ENCODE measurements at regions not wholly inside any gene's neighbourhood (a gene's known extent, or its start where the extent isn't known, plus 50 kb on each side); places are given as distances from the start of the nearest gene placed in this dataset.

GRCh38 chr13:107097916-107098315, 530.0 kb upstream of the ARGLU1 start:
- H3K4me3 ChIP-seq (replicated peaks; ENCODE audit: low read depth, low read length), result no peak overlapping the region
- H3K36me3 ChIP-seq (ENCODE audit: control insufficient read depth, insufficient read depth, low read length), result no peaks in the 10 kb centered on the region
- H3K27me3 ChIP-seq (replicated peaks; ENCODE audit: control insufficient read depth, insufficient read depth, low read length), result no peaks in the 10 kb centered on the region
- DNase-seq (ENCODE audit: extremely low read depth, insufficient read length), result no peak
- TF ChIP-seq, protein P1, sequence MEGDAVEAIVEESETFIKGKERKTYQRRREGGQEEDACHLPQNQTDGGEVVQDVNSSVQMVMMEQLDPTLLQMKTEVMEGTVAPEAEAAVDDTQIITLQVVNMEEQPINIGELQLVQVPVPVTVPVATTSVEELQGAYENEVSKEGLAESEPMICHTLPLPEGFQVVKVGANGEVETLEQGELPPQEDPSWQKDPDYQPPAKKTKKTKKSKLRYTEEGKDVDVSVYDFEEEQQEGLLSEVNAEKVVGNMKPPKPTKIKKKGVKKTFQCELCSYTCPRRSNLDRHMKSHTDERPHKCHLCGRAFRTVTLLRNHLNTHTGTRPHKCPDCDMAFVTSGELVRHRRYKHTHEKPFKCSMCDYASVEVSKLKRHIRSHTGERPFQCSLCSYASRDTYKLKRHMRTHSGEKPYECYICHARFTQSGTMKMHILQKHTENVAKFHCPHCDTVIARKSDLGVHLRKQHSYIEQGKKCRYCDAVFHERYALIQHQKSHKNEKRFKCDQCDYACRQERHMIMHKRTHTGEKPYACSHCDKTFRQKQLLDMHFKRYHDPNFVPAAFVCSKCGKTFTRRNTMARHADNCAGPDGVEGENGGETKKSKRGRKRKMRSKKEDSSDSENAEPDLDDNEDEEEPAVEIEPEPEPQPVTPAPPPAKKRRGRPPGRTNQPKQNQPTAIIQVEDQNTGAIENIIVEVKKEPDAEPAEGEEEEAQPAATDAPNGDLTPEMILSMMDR (IDR thresholded peaks at IDR 0.05; ENCODE audit: insufficient read depth, low read length, poor library complexity, severe bottlenecking), result no peak

DNA sequence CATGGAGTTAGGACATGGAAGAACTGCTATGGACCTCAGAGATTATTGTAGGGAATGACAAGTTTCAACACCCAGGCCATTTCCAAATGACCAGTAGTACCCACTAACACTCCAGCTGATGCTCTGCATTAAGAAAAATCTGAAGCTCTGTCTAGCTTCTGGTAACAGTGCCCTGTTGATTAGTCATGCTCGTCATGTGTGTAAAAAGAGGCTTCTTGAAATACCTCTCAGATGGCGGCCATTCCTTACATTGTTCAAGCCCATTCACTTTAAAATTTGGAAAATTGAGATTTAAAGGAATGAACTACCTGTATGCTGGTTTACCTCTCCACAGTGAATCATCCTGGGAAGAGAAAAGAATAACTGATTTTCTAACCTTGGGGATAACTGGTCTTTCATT, 527.9 kb upstream of the ARGLU1 start:
- TF ChIP-seq, protein P1 (IDR thresholded peaks at IDR 0.05; ENCODE audit: insufficient read depth, low read length, poor library complexity, severe bottlenecking), result no peak
- no peak for DNase-seq (ENCODE audit: extremely low read depth, insufficient read length)
- Histone ChIP-seq H3K27me3 (replicated peaks; ENCODE audit: control insufficient read depth, insufficient read depth, low read length) (no peaks in the 10 kb centered on the region), H3K4me3 (replicated peaks; ENCODE audit: low read depth, low read length) (no peak overlapping the region), H3K36me3 (ENCODE audit: control insufficient read depth, insufficient read depth, low read length) (no peaks in the 10 kb centered on the region)

DNA sequence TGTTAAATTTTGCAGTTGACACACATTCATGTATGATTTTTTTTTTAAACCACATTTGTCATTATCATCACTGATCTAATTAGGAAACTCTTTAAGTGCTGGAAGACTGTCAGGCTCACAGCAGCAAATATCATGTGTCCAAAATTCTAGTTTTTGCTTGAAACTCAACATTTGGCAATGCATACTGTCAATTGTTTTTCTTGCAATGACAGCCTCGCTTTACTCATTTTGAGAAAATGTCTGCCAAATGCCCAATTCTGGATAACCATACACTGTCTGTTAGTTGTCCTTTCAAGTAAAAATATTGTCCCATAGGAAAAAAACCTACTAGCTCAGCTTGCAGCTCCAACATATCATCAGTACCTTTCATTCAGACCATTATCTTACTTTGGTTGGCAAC, 523.9 kb upstream of the ARGLU1 start:
- H3K27me3 ChIP-seq (replicated peaks; ENCODE audit: control insufficient read depth, insufficient read depth, low read length), result no peaks in the 10 kb centered on the region
- H3K36me3 ChIP-seq (ENCODE audit: control insufficient read depth, insufficient read depth, low read length), result no peaks in the 10 kb centered on the region
- DNase-seq (ENCODE audit: extremely low read depth, insufficient read length), result no peak
- no peak overlapping the region for H3K4me3 ChIP-seq (replicated peaks; ENCODE audit: low read depth, low read length)
- TF ChIP-seq, protein P1 (IDR thresholded peaks at IDR 0.05; ENCODE audit: insufficient read depth, low read length, poor library complexity, severe bottlenecking), result no peak

DNA sequence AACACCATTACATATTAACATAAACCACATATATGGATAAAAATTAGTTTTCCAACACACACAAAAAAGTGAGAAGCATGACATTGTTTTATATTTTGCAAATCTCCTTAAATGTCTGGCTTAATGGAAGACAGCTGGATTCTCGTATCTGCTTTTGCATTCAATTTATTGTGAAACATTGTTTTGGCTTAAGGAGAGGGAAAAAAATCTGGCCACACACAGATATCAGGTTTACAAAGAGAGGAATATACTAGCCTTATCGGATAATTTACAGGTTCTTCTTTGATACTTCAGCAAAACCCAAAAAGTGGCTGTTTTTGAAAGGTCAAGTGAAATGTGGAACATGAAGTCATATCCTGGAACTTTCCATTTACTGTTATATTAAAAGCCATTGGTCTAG, 523.5 kb upstream of the ARGLU1 start:
- TF ChIP-seq, protein P1 (IDR thresholded peaks at IDR 0.05; ENCODE audit: insufficient read depth, low read length, poor library complexity, severe bottlenecking), result no peak
- DNase-seq (ENCODE audit: extremely low read depth, insufficient read length), result no peak
- H3K27me3 ChIP-seq (replicated peaks; ENCODE audit: control insufficient read depth, insufficient read depth, low read length), result no peaks in the 10 kb centered on the region

DNA sequence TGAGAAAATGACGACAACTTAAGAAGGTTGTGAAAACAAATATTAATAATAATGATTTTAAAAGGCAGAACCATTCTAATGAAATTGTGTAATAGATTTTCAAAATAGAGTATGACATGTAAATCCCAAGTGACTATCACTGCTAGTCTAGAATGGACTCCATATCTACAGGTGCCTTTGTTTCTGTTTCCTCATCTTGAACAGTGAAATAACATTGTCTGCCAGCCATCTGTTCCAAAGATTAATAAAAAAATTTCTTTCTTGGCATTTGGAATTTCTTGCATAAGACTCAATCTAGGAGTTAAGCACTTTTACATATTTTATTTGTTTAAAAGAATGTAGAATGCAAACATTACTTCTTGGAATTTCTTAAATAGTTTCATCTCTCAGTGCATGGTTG, 520.1 kb upstream of the ARGLU1 start:
- H3K27me3 ChIP-seq (replicated peaks; ENCODE audit: control insufficient read depth, insufficient read depth, low read length), result no peaks in the 10 kb centered on the region
- no peak for DNase-seq (ENCODE audit: extremely low read depth, insufficient read length)
- TF ChIP-seq, protein P1 (IDR thresholded peaks at IDR 0.05; ENCODE audit: insufficient read depth, low read length, poor library complexity, severe bottlenecking), result no peak
- no peak overlapping the region for H3K4me3 ChIP-seq (replicated peaks; ENCODE audit: low read depth, low read length)
- no peaks in the 10 kb centered on the region for H3K36me3 ChIP-seq (ENCODE audit: control insufficient read depth, insufficient read depth, low read length)

More for the DNA sequence above, 523.5 kb upstream of the ARGLU1 start:
- H3K4me3 ChIP-seq (replicated peaks; ENCODE audit: low read depth, low read length), result no peak overlapping the region
- no peaks in the 10 kb centered on the region for H3K36me3 ChIP-seq (ENCODE audit: control insufficient read depth, insufficient read depth, low read length)

- H3K4me3 ChIP-seq (replicated peaks; ENCODE audit: low read depth, low read length), result no peak overlapping the region
- no peaks in the 10 kb centered on the region for H3K36me3 ChIP-seq (ENCODE audit: control insufficient read depth, insufficient read depth, low read length)
- TF ChIP-seq, protein P1 (IDR thresholded peaks at IDR 0.05; ENCODE audit: insufficient read depth, low read length, poor library complexity, severe bottlenecking), result no peak
- no peaks in the 10 kb centered on the region for H3K27me3 ChIP-seq (replicated peaks; ENCODE audit: control insufficient read depth, insufficient read depth, low read length)
- no peak for DNase-seq (ENCODE audit: extremely low read depth, insufficient read length)
Measured at GRCh38 chr13:107079423-107080049, 511.6 kb upstream of the ARGLU1 start.
